ENCODE measurements at regions not wholly inside any gene's neighbourhood (a gene's known extent, or its start where the extent isn't known, plus 50 kb on each side); places are given as distances from the start of the nearest gene placed in this dataset.

GRCh38 chr5:50328193-50328729, 112.8 kb downstream of the EMB start:
- Histone ChIP-seq H3K27ac (ENCODE audit: low read depth in 1 of 2, low read length in 2 of 2) (no peak overlapping the region), H3K4me2 (replicated peaks; ENCODE audit: extremely low read depth, low read length, poor library complexity, severe bottlenecking) (no peak overlapping the region), H4K20me1 (ENCODE audit: insufficient read depth, low read length) (no peaks in the 10 kb centered on the region), H3K9ac (ENCODE audit: insufficient read depth, low read length, poor library complexity, severe bottlenecking) (no peak overlapping the region), H3K4me1 (ENCODE audit: control insufficient read depth in 1 of 2, insufficient read depth in 2 of 2, low read length in 2 of 2) (no peaks in the 10 kb centered on the region), H3K27me3 (ENCODE audit: control insufficient read depth in 2 of 2, insufficient read depth in 2 of 2, low read length in 2 of 2) (no peaks in the 10 kb centered on the region), H2AFZ (ENCODE audit: insufficient read depth, low read depth, low read length, poor library complexity, severe bottlenecking) (no peak overlapping the region), H3K36me3 (replicated peaks in 1 of 2; ENCODE audit: control insufficient read depth in 1 of 2, insufficient read depth in 2 of 2, low read length in 2 of 2) (no peaks in the 10 kb centered on the region), H3K9me3 (replicated peaks in 1 of 2; ENCODE audit: control insufficient read depth in 1 of 2, insufficient read depth in 1 of 2, low read length in 2 of 2) (peaks cover 10 to 11% of the 10 kb centered on the region in 2 donors), H3K4me3 (replicated peaks in 1 of 3; ENCODE audit: low read depth in 2 of 3, low read length in 3 of 3) (no peak overlapping the region), H3K79me2 (ENCODE audit: insufficient read depth, low read length) (no peaks in the 10 kb centered on the region)
- Mint-ChIP-seq H3K9me3 (peaks cover 10 to 24% (median 15%) of the 10 kb centered on the region in 7 donors), H3K4me3 (no peak overlapping the region), H3K36me3 (peaks cover 2 to 3% of the 10 kb centered on the region in 2 donors), H3K4me1 (peaks cover 7% of the 10 kb centered on the region), H3K27me3 (ENCODE audit: low read depth in 3 of 3) (peaks cover 0 to 2% (median 0%) of the 10 kb centered on the region in 3 donors), H3K27ac (no peak overlapping the region)
- WGBS (ENCODE audit: insufficient coverage): no CpG with 5 or more reads among the region's 6 CpGs
- no peak for TF ChIP-seq CTCF (IDR thresholded peaks at IDR 0.05)
- DNase-seq: no peak
- intact Hi-C loops (cut with micrococcal nuclease): no loop called here

GRCh38 chr5:50325237-50325832, 115.8 kb downstream of the EMB start:
- Histone ChIP-seq H3K79me2 (ENCODE audit: insufficient read depth, low read length) (no peaks in the 10 kb centered on the region), H3K4me3 (replicated peaks in 1 of 3; ENCODE audit: low read depth in 2 of 3, low read length in 3 of 3) (no peak overlapping the region), H3K27me3 (ENCODE audit: control insufficient read depth in 2 of 2, insufficient read depth in 2 of 2, low read length in 2 of 2) (no peaks in the 10 kb centered on the region), H3K9me3 (replicated peaks in 1 of 2; ENCODE audit: control insufficient read depth in 1 of 2, insufficient read depth in 1 of 2, low read length in 2 of 2) (peaks cover 2 to 5% of the 10 kb centered on the region in 2 donors), H2AFZ (ENCODE audit: insufficient read depth, low read depth, low read length, poor library complexity, severe bottlenecking) (no peak overlapping the region), H4K20me1 (ENCODE audit: insufficient read depth, low read length) (no peaks in the 10 kb centered on the region), H3K4me2 (replicated peaks; ENCODE audit: extremely low read depth, low read length, poor library complexity, severe bottlenecking) (no peak overlapping the region), H3K4me1 (ENCODE audit: control insufficient read depth in 1 of 2, insufficient read depth in 2 of 2, low read length in 2 of 2) (no peaks in the 10 kb centered on the region), H3K9ac (ENCODE audit: insufficient read depth, low read length, poor library complexity, severe bottlenecking) (no peak overlapping the region), H3K27ac (ENCODE audit: low read depth in 1 of 2, low read length in 2 of 2) (no peak overlapping the region), H3K36me3 (replicated peaks in 1 of 2; ENCODE audit: control insufficient read depth in 1 of 2, insufficient read depth in 2 of 2, low read length in 2 of 2) (no peaks in the 10 kb centered on the region)
- intact Hi-C loops (cut with micrococcal nuclease): no loop called here
- Mint-ChIP-seq H3K4me1 (peaks cover 7% of the 10 kb centered on the region), H3K4me3 (no peak overlapping the region), H3K27ac (no peak overlapping the region), H3K9me3 (peaks cover 2 to 4% (median 3%) of the 10 kb centered on the region in 7 donors), H3K27me3 (ENCODE audit: low read depth in 3 of 3) (peaks cover 0 to 4% (median 0%) of the 10 kb centered on the region in 3 donors), H3K36me3 (peaks cover 0 to 2% of the 10 kb centered on the region in 2 donors)
- no CpG with 5 or more reads among the region's 4 CpGs for WGBS (ENCODE audit: insufficient coverage)
- TF ChIP-seq CTCF (IDR thresholded peaks at IDR 0.05): peak; percentile 81
- DNase-seq: peak; percentile 0 to 25 (median 5)
